Panc1 (cell line): ENCODE measurements at regions not wholly inside any gene's neighbourhood (a gene's known extent, or its start where the extent isn't known, plus 50 kb on each side); places are given as distances from the start of the nearest gene placed in this dataset.

Source experiments
- ATAC-seq: fragments of 200-7000 bp; cut with Tn5 transposase; 2 replicates; pipeline ENCODE4 v1.9.1; 2020; ENCODE audit warnings: mild to moderate bottlenecking, moderate library complexity
- BruUV-seq: library from RNA; stranded (reverse); fragments of 400-500 nt; replicated peaks from 2 replicates; lab custom pipeline; 2021; lab: Mats Ljungman, UMichigan
- CTCF ChIA-PET: fragments of 300-600 bp; sonication (Branson Sonifier 250); formaldehyde crosslinking; loops from one replicate; lab custom pipeline; 2022; ENCODE audit warnings: antibody characterized with exemption; lab: Charles Lee
- POLR2A ChIA-PET: fragments of 300-600 bp; sonication (Branson Sonifier 250); formaldehyde crosslinking; loops from one replicate; lab custom pipeline; 2022; ENCODE audit warnings: antibody characterized with exemption; lab: Charles Lee
- DNase-seq: peaks from one replicate; pipeline ENCODE4 v3.0.0-alpha.2; 2010; ENCODE audit warnings: low read depth, low spot score
- H3K27ac ChIP-seq: 2 replicates; pipeline ENCODE4 v1.5.1; 2011; ENCODE audit warnings: mild to moderate bottlenecking, low read length, inconsistent platforms
- H3K27me3 ChIP-seq: fragments of 200-500 bp; sonication (Bioruptor generic); 2 replicates; pipeline ENCODE4 v1.6.0; 2014; ENCODE audit warnings: low read length, inconsistent platforms; ENCODE audit not compliant: control insufficient read depth, insufficient read depth
- H3K36me3 ChIP-seq: fragments of 200-500 bp; sonication (Bioruptor generic); 2 replicates; pipeline ENCODE4 v1.5.1; 2014; ENCODE audit warnings: inconsistent platforms, mild to moderate bottlenecking, low read length, moderate library complexity; ENCODE audit not compliant: control insufficient read depth, insufficient read depth
- H3K4me1 ChIP-seq: 2 replicates; pipeline ENCODE4 v1.5.1; 2011; ENCODE audit warnings: inconsistent platforms, mild to moderate bottlenecking, low read length, moderate library complexity; ENCODE audit not compliant: control insufficient read depth, insufficient read depth
- H3K4me3 ChIP-seq, 2 experiments: 2 replicates each; pipeline ENCODE4 v1.5.1; 2011 to 2012; ENCODE audit warnings: low read depth in 2 of 2, low read length in 2 of 2, mild to moderate bottlenecking in 2 of 2, inconsistent platforms in 1 of 2, moderate library complexity in 1 of 2
- H3K9me3 ChIP-seq: fragments of 200-500 bp; sonication (Bioruptor generic); 2 replicates; pipeline ENCODE4 v1.5.1; 2014; ENCODE audit warnings: low read depth, mild to moderate bottlenecking, inconsistent platforms, low read length, moderate library complexity; ENCODE audit not compliant: control insufficient read depth, insufficient read depth
- CTCF ChIP-seq: fragments of 450-650 bp; IDR thresholded peaks from 2 replicates; pipeline ENCODE4 v1.5.1; 2017; ENCODE audit warnings: mild to moderate bottlenecking
- POLR2AphosphoS5 ChIP-seq: IDR thresholded peaks from 2 replicates; pipeline ENCODE4 v1.6.1; 2012; ENCODE audit warnings: mild to moderate bottlenecking, low read depth, low read length, moderate library complexity
- REST ChIP-seq, 2 experiments: IDR thresholded peaks; 2 replicates each; pipeline ENCODE4 v1.6.1; 2011 to 2012; ENCODE audit warnings: low read depth in 2 of 2, control low read depth in 1 of 2, low read length in 1 of 2, mild to moderate bottlenecking in 1 of 2, moderate library complexity in 1 of 2; ENCODE audit not compliant: insufficient read depth in 1 of 2
- SIN3A ChIP-seq: IDR thresholded peaks from 2 replicates; pipeline ENCODE4 v1.6.1; 2012; ENCODE audit warnings: low read depth, mild to moderate bottlenecking, low read length, moderate library complexity, borderline replicate concordance; ENCODE audit not compliant: insufficient read depth
- TCF7L2 ChIP-seq: IDR thresholded peaks from 2 replicates; pipeline ENCODE4 v1.6.1; 2011; ENCODE audit warnings: mild to moderate bottlenecking, low read depth, low read length, inconsistent platforms
- in situ Hi-C: cut with HindIII; loops from 2 replicates; pipeline ENCODE4 v1.10.0; 2016; ENCODE audit warnings: low sequenced_read_pairs, low pct_unique_long_range_greater_than_20kb
- intact Hi-C: fragments of 100-400 bp; cut with micrococcal nuclease; formaldehyde crosslinking; loops from one replicate; pipeline ENCODE4 v1.10.0; 2022; ENCODE audit not compliant: unreplicated experiment

DNA sequence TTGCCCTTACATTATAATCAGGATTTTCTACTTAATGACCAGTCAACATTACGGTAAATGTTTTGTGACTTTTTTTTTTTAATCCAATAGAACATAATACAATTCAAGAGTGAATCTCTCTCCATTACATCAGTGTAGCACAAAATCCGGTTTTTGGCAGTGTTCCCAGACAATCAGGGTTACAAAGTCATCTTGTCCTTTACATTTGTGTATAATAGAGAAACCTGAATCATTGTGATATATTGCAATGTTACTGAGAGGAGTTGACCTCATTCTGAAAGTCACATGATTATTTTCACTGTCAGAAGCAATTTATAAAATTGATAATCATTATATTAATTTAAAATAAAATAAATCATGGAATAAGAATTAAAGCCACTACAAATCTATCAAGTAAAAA lies 1346.0 kb upstream of the SPRY2 start:
- ATAC-seq (no peak), DNase-seq (no peak)
- POLR2A ChIA-PET, result no interaction called here
- in situ Hi-C loops (no loop called here), intact Hi-C loops (no loop called here)
- Histone ChIP-seq H3K4me1 (no peaks in the 10 kb centered on the region), H3K9me3 (no peaks in the 10 kb centered on the region), H3K36me3 (no peaks in the 10 kb centered on the region), H3K27ac (no peak overlapping the region), H3K27me3 (no peaks in the 10 kb centered on the region), H3K4me3 (no peak overlapping the region)
- CTCF ChIA-PET, result no interaction called here
- no TSS peak for BruUV-seq
- no peak for TF ChIP-seq TCF7L2
- TF ChIP-seq CTCF, result no peak
- TF ChIP-seq SIN3A, result no peak
- no peak for TF ChIP-seq REST (IDR thresholded peaks at IDR 0.05; ENCODE audit: insufficient read depth in 1 of 2, low read depth in 2 of 2, low read length in 1 of 2)
- TF ChIP-seq POLR2AphosphoS5, result no peak

DNA sequence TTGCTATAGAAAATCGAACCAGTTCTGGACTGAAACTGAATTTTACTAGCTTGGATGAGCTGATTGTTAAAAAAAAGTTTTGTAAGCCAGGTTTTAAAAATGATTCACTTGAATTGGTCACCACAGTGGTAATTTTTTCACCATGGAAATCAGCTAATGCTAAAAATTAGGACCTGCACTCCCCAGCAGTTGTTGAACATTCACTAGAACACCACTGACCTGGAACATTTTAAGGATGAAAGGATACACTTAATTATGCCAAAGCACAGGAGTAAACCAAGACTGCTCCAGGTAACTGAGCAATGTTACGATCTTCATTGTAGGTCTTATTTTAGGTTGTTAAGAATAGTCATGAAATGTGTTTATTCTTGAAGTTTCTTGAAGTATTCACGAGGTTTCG lies 1342.6 kb upstream of the SPRY2 start:
- ChIA-PET POLR2A (no interaction called here), CTCF (no interaction called here)
- in situ Hi-C loops (no loop called here), intact Hi-C loops (no loop called here)
- no TSS peak for BruUV-seq
- no peak for DNase-seq
- Histone ChIP-seq H3K27ac (no peak overlapping the region), H3K4me3 (no peak overlapping the region), H3K4me1 (no peaks in the 10 kb centered on the region), H3K9me3 (no peaks in the 10 kb centered on the region), H3K36me3 (no peaks in the 10 kb centered on the region), H3K27me3 (no peaks in the 10 kb centered on the region)
- no peak for ATAC-seq
- no peak for TF ChIP-seq TCF7L2
- no peak for TF ChIP-seq REST (IDR thresholded peaks at IDR 0.05; ENCODE audit: insufficient read depth in 1 of 2, low read depth in 2 of 2, low read length in 1 of 2)
- TF ChIP-seq POLR2AphosphoS5, result no peak
